ENCODE measurements at regions not wholly inside any gene's neighbourhood (a gene's known extent, or its start where the extent isn't known, plus 50 kb on each side); places are given as distances from the start of the nearest gene placed in this dataset.

- no peak for TF ChIP-seq RXRA (IDR thresholded peaks at IDR 0.05)
- TF ChIP-seq, protein P1, sequence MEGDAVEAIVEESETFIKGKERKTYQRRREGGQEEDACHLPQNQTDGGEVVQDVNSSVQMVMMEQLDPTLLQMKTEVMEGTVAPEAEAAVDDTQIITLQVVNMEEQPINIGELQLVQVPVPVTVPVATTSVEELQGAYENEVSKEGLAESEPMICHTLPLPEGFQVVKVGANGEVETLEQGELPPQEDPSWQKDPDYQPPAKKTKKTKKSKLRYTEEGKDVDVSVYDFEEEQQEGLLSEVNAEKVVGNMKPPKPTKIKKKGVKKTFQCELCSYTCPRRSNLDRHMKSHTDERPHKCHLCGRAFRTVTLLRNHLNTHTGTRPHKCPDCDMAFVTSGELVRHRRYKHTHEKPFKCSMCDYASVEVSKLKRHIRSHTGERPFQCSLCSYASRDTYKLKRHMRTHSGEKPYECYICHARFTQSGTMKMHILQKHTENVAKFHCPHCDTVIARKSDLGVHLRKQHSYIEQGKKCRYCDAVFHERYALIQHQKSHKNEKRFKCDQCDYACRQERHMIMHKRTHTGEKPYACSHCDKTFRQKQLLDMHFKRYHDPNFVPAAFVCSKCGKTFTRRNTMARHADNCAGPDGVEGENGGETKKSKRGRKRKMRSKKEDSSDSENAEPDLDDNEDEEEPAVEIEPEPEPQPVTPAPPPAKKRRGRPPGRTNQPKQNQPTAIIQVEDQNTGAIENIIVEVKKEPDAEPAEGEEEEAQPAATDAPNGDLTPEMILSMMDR (IDR thresholded peaks at IDR 0.05; ENCODE audit: low read depth, low read length, missing input control) = no peak
These were observed 577.6 kb downstream of the KLHL13 start for GRCh38 chrX:117539090-117539418.
